HG03469 (cell line): ENCODE measurements at regions not wholly inside any gene's neighbourhood (a gene's known extent, or its start where the extent isn't known, plus 50 kb on each side); places are given as distances from the start of the nearest gene placed in this dataset.
"Not testable (repeated sequence)": the region's sequence is repeated elsewhere in the genome, so short reads cannot be mapped to it uniquely, and the experiment has no call there.

Experiments used
- ATAC-seq: cut with Tn5 transposase; IDR thresholded peaks from one replicate; pipeline ENCODE4 v1.9.1; 2021; ENCODE audit warnings: mild to moderate bottlenecking, moderate library complexity, moderate number of reproducible peaks; ENCODE audit not compliant: unreplicated experiment

- ATAC-seq, result no peak
These were observed 547.2 kb downstream of the ANKRD7 start for GRCh38 chr7:118771672-118772071.

DNA sequence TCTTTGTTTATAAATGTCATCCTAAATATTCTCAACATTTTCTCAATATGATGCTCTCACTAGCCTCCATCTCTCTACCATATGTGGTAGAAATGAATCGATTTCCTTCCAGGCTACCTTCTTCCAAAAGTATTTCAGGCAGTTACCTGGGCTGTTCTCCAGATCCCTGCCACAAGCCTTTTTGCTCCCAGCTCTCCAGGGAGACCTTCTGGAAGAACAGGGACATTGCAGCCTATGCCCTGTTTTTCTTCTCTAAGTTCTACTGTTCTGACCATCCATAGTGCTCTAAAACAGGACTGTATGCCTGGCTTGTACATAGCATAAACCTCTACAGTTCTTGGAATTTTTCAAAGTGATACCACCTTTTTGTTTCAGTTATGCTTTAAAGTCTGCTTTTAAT, 552.8 kb downstream of the ANKRD7 start:
- ATAC-seq, result no peak

- no peak for ATAC-seq
These were observed 568.2 kb downstream of the ANKRD7 start for GRCh38 chr7:118792682-118793081.

- ATAC-seq, result no peak
These were observed 569.1 kb downstream of the ANKRD7 start for GRCh38 chr7:118793582-118793981.

DNA sequence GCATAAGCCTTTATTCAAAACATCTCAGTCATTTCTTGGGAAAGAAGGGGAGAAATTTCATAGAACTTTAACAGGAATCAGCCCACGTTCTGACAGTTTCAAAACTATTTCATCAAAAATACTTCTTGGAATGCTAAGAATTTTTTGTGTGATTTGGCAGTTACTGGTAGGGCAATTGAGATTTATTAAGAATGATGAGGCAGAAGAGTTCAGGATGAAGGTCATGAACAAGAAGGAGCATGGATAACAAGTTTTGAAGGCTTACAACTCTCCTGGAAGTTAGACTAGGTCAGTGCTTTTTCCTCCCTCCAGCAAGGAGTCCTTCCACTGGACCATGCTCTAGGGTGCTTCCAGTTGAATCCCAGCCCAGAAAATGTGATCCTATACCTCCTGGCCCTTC, 569.9 kb downstream of the ANKRD7 start:
- ATAC-seq, result no peak

GRCh38 chr7:118801366-118801765, 576.9 kb downstream of the ANKRD7 start:
- no peak for ATAC-seq

GRCh38 chr7:118802726-118803125, 578.2 kb downstream of the ANKRD7 start:
- ATAC-seq, result no peak

DNA sequence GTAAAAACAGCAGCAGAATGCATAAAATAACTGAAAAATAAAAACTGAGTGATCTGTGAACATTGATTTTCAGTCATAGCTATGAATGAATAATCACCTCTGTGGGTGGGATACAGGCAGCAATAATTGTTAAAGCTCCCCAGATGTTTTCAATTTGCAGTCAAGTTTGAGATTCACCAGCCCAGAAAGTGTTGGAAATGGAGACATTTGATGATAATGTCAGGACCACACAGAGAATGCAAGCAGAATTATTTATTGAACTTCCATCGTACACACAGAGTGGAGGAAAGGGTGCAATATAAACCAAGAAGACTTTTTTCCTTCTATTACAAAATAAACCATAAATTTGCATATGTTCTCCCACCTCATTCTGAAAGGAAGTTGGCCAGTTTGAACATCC, 601.7 kb downstream of the ANKRD7 start:
- ATAC-seq, result no peak

- ATAC-seq, result peak; percentile 95
These were observed 612.4 kb downstream of the ANKRD7 start for GRCh38 chr7:118836933-118837332.

GRCh38 chr7:118839515-118839914, 615.0 kb downstream of the ANKRD7 start:
- ATAC-seq, result no peak

- ATAC-seq, result no peak
These were observed 619.0 kb downstream of the ANKRD7 start for GRCh38 chr7:118843456-118843855.

DNA sequence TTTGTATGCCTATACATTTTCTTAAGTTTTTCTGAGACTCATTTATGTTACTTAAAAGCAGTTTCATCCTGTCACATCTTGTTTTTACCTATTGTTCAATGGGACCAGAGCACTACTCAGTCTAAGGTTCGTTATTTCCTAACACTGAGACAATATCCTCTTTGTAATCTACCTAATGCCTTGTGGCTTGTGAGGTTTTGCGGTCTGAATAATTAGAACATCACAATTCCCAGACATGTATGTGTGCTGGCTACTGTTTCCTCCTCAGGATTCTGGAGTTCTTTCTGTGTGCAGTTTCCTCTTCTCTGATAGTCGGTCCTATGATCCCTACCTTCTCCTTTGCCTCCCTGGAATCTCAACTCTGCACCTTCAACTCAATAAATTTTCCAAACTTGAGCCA, 620.2 kb downstream of the ANKRD7 start:
- ATAC-seq, result no peak

GRCh38 chr7:118845791-118846190, 621.3 kb downstream of the ANKRD7 start:
- no peak for ATAC-seq

DNA sequence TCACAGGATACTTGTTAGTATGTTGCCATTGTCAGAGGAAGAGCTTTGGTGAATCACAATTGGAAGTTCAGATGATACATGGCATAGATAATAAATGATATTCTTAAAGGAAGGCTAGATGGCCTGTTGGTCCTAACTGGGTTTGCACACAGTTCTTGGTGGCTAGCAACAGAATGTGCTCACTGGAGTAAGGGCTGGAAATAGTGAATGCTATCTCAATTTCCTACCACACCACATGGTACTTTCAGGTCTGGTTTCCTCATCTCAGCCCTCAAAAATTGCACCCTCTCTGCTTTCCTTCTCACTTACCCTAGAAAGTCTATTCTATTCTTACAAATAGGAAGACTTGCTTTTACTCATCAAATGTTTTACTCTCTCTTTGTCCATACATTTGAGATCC, 622.5 kb downstream of the ANKRD7 start:
- ATAC-seq, result no peak

- no peak for ATAC-seq
These were observed 630.8 kb downstream of the ANKRD7 start for GRCh38 chr7:118855290-118855689.

GRCh38 chr7:118858651-118859149, 634.2 kb downstream of the ANKRD7 start:
- no peak for ATAC-seq

GRCh38 chr7:118861581-118861980, 637.1 kb downstream of the ANKRD7 start:
- no peak for ATAC-seq

- ATAC-seq, result no peak
These were observed 638.2 kb downstream of the ANKRD7 start for GRCh38 chr7:118862740-118863139.

GRCh38 chr7:118863966-118864365, 639.5 kb downstream of the ANKRD7 start:
- ATAC-seq, result no peak

GRCh38 chr7:118867860-118868259, 643.4 kb downstream of the ANKRD7 start:
- ATAC-seq, result no peak

- not testable (repeated sequence) for ATAC-seq
These were observed 644.6 kb downstream of the ANKRD7 start for GRCh38 chr7:118869141-118869540.

DNA sequence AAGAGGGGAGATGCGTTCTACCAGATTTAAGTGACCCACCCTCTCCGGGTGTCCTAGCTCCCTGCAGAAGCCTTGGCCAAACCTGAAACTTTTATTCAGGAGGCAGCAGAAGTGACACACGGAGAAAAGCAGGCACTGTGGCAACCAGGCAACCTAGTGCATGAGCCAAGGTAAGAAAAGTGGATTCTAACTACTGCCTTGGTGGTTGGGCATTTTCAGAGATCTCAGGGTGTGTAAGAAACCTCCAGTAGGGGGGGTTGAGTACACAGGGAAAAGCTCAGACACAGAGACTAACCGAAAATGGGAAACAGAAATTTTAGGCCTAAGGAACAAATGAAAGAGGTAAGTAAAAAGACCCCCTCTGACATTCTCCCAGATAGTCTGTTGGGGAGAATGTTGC, 645.7 kb downstream of the ANKRD7 start:
- ATAC-seq, result no peak

DNA sequence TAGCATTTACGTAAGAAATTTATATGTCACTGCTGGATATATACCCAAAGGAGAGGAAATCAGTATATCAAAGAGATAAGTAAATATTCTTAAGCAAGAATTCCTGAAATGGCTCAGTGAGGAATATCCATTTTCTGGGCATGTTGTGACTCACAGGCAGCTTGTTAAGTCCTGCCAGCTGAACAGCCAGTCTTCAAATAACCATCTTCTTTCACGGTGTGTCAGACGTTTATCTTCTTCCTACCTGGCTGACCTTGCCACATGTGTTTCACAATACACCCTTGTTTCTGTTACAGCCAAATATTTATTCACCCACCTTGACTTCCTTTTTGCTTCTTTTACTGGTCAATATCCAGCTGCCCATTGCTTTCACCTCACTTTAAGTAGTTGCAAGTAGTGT, 648.1 kb downstream of the ANKRD7 start:
- ATAC-seq, result no peak

DNA sequence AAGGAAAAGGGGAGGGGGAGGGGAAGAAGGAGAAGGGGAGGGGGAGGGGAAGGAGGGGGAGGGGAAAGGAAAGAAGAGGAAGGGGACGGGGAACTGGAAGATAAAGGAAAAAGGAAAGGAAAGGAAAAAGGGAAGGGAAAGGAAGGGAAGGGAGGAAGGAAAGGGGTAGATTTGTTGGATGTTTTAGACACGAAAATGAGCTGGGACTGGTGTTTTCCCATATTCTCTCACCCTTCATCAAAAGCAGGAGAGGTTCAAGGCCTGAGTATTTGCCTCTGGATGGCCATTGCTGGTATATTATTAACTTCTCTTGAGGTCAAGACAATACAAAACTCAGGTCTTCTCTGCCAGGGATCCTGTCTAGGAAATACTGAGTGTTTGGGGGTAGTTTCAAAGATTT, 652.7 kb downstream of the ANKRD7 start:
- ATAC-seq, result no peak
